Dermis microvascular lymphatic vessel endothelial cell (primary cell): ENCODE measurements at regions not wholly inside any gene's neighbourhood (a gene's known extent, or its start where the extent isn't known, plus 50 kb on each side); places are given as distances from the start of the nearest gene placed in this dataset.
A peak's percentile ranks its signal among the peaks of the same experiment; 100 is the strongest.
"Not testable (repeated sequence)": the region's sequence is repeated elsewhere in the genome, so short reads cannot be mapped to it uniquely, and the experiment has no call there.

ENCODE experiments used
- DNase-seq, 2 donors: peaks; one replicate each; pipeline versions ENCODE4 v3.0.0 to v3.0.0-alpha.2; 2010; ENCODE audit warnings: low read depth in 2 of 2

DNA sequence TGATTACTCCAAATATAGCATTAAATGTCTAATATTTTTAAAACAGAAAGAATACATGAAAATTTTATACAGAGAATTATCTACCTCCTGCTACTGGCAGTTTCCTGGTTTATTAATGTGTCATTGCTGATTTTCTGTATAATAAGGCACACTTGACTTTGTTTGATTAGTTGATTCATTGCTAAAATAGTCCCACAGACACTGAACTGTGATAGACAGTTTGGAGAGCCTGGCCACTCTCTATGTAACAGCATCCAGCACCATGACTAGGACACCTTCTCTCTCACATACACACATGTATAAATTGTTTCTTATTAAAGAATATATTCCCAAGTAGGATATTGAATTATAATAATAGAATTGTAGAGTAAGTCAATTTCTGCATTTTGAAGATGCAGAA is 368.5 kb upstream of the SNX7 start:
- DNase-seq = no peak

DNA sequence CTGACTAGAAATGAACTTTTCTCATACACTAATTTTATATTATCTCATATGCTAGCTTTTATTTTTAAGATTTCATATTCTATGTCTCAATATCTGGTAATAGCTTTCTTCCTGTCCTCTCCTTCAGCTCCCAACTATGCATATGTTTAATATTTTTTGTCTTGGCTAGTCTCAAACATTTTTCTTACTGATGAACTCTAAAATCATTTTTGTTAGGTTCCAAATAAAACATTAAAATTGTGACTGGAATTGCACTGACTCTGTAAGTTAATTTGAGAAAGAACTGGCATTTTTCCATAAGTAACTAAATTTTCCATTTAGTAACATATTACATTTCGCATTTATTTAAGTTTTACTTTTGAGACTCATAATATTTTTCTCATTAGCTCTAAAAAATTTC is 368.5 kb upstream of the DPYD start:
- no peak for DNase-seq

DNA sequence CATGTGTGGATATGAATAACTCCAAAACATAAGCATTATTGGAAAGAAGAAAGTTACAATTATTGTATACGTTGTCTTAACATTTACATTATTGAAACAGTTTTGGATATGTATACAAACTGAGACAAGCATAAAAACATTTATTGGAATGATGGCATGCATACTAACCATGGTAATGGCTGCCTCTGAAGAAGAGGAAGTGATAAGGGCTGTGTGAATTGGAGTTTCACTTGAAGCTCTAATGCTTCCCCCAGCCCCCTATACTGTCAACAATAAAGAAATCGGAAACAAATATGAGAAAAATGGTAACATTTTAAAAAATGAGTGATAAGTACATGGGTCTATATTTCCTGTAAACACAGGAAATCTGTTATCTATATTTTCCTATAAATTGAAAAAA is 367.7 kb upstream of the DPYD start:
- DNase-seq = no peak

DNA sequence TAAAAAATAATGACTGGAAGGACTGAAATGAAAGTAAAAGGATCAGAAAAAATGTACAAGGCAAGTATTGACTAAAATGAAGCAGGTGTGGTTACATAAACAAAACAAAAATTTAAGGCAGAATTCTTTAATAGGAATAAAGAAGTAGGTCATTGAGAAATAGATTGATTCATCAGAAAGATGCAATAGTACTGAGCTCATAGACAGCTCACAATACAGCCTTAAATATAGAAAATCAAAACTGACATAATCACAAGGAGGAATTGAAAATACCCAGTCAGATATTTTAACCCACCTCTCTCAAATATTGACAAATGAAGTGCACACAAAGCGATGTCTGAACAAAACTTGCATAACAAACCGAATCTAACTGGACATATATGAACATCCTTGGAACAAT is 366.8 kb upstream of the DPYD start:
- no peak for DNase-seq

DNA sequence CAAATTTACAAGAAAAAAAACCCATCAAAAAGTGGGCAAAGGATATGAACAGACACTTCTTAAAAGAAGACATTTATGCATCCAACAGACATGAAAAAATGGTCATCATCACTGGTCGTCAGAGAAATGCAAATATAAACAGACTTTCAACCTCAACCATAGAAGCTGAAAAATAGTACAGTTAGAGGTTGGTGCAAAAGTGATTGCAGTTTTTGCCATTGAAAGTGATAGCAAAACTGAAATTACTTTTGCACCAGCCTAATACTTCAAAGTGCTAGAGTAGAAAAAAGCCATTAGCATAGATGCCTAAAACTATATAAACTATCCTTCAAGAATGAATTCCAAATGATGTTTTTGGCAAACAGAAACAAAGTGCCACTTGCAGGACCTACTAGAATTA is 365.8 kb upstream of the DPYD start:
- DNase-seq = no peak

DNA sequence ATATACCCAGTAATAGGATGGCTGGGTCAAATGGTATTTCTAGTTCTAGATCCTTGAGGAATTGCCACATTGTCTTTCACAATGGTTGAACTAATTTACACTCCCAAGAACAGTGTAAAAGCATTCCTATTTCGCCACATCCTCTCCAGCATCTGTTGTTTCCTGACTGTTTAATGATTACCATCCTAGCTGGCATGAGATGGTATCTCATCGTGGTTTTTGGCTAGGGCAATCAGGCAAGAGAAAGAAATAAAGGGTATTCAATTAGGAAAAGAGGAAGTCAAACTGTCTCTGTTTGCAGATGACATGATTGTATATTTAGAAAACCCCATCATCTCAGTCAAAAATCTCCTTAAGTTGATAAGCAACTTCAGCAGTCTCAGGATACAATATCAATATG is 364.5 kb upstream of the DPYD start:
- not testable (repeated sequence) for DNase-seq

DNA sequence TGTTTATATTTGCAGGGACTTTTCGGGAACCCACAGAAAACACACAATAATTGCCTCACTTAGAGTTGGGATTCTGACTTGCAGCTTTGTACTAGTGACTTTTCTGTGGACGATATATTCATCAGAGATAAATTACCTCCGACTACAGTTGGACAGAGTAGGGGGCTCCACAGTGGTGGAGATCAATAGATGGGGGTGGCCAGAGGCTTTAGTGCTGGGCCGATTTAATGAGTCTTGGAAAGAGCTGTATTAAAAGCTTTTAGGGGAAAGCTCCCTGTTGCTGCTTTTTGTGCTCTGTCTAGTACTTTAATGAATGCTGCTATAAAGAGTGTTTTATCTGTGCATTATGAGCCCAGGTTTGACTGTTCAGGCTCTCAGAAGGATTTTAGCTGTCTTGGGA is 359.2 kb upstream of the DPYD start:
- no peak for DNase-seq

DNA sequence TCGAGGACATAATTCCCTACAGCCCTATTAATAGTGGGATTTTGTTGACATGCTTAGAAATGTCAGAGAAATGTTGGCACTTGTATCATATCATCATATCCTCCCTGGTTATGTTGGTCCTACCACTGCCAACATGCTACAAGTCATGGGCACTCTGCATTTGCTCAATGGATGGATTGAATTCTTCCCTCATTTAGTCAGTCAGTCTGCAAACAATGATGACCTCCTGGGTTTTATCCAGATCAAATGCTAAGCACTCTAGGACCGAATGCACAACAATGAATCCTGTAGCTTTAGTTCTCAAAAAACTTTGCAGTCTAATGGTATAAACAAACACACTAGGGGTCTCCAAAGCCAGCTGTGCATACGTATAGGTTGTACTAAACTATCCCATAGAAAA is 357.2 kb upstream of the DPYD start:
- no peak for DNase-seq

DNA sequence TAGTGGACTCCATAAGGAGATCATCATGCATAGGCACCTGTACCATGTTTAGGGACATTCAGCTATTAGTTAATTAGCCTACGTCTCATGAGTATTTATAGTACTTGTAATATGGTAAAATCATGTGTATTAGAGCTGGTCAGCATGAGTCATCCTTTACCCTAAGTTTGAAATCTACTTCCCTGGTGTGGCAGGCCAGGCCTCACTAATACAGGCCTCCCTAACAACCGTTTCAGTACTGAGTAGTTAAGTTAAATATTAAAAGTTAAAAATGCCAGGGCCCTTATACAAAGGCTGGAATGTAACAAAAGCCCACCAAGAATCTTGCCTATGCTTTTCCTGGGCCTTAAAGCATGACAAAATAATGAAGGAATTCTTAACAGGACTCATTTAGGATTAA is 356.3 kb upstream of the DPYD start:
- DNase-seq = no peak

DNA sequence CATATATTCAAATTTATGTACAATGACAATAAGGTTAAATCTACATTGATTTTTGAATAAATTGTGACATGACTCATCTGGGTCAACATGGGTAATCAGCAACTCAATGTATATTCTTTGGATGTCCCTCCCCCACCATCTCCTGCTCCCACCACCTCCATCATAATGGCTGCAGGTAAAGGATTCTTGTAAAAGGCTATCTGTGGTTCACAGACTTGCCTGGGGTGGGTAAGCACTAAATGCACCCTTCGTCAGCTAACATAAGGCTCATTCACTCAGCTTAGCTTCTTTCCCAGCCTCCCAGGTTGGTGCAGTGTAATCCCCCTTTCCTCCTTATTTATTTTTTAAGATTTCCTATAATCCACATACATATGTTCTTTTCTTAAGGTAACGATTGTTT is 355.7 kb upstream of the DPYD start:
- no peak for DNase-seq

DNA sequence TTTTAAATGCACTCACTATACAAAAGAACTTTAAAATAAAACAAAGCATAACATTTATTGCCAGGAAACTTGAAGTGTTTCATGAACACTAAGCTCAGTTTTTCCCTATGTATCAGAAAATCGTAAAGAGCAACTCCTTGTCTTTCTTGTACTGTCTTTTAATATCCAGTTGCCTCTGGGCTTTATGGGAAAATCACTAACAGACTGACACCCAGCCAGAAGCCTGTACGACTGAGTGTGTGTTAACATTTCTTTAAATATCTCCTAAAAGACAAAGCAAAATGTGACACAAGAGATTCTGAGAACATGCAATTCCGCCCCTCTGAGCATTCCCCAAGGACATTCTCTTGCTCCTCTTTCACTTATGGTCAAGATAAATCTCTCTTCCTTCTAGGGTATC is 347.5 kb upstream of the DPYD start:
- DNase-seq = no peak

DNA sequence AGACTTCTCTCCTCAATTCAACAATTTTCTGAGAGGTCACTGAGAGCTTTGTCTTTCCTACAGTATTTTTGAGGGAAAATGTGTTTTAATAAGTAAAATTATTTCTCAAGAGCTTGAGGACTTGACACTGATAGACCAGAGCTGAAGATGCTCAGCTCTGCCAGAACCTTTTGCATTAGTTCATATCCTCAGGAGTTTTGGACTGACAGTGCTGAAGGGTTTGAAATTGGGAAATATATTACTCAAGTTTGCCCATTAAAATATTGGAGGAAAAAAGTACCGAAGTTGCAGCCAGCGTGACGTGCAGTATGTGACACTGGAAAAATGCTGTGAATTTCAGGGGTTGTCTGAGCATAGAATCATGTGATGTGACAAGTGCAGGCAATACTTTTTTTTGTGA is 346.6 kb upstream of the DPYD start:
- DNase-seq = no peak

DNA sequence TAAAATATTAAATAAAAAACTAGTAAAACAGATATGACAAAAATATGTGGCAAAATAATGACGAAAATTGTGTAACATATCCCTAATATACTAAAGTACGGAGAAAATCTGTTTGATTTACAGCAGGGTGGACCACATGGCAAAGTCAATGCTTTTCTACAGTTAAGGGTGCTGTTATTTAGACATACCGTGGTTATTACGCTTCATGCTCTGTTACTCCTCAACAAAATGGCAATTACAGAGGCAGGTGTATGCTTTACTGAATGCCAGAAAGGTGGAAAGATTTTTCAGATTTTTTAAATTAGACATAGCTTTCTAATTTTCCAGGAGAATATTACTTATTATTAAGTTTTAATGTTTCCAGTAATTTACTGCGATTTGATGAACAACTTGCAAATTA is 343.9 kb upstream of the DPYD start:
- DNase-seq = no peak

DNA sequence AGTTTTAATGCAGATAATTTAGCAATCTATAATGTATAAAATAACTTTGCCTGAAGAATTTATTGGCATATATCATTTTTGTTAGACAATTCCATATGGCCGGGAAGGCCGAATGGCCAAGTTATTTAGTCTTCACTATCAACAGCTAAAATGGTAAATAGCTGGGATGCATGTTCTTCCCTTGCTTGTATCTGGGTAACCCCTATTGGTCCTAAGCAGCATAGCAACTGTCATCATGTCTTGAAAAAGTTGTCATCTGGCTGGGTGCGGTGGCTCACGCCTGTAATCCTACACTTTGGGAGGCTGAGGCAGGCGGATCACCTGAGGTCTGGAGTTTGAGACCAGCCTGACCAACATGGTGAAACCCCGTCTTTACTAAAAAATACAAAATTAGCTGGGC is 340.0 kb upstream of the DPYD start:
- DNase-seq = no peak

DNA sequence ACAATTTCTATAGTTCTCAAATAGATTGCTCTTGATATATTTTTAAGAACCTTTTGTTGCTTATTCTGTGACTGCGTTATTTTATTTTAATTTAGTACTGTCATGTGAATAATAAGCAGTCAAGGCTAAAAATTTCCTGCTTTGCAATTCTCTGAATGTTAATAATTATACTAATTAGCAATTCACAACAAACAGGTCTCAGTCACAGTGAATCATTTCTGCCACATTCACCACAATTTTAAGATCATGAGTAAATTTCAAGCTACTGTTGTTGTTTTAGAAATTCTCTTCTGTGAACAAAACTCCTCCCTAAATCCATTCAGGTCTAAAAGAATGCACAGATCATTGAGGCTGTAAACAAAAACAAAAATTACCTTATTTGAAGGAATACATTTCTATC is 339.6 kb upstream of the DPYD start:
- no peak for DNase-seq

DNA sequence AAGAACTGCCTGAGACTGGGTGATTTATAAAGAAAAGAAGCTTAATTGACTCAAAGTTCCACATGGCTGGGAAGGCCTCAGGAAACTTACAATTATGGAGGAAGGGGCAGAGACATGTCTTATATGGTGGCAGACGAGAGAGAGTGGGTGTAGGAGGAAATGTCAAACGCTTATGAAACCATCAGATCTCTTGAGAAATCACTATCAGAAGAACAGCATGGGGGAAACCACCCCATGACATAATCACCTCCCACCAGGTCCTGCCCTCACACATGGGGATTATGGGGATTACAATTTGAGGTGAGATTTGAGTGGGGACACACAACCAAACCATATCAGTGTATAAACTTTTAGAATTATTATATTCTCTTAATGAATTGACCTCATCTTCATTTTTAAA is 335.9 kb upstream of the DPYD start:
- DNase-seq = no peak

DNA sequence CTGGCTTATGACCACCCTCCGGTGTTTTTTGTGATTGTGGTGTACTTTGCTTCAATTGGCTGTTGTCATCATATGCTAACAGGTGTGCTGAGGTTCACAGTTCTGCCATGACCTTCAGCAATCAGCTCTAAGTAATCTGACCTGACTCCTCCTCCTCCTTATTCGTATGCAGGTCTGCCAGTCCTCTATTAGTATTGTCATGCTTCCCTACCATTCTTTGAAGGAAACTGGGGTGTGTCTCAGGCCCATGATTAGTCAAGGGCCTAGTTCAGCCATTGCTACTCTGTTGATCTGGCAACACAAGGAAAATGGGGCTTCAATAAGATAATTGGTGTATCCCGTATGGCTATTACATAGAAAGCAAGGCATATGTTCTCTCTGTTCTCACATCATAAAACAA is 332.3 kb upstream of the DPYD start:
- DNase-seq = no peak

DNA sequence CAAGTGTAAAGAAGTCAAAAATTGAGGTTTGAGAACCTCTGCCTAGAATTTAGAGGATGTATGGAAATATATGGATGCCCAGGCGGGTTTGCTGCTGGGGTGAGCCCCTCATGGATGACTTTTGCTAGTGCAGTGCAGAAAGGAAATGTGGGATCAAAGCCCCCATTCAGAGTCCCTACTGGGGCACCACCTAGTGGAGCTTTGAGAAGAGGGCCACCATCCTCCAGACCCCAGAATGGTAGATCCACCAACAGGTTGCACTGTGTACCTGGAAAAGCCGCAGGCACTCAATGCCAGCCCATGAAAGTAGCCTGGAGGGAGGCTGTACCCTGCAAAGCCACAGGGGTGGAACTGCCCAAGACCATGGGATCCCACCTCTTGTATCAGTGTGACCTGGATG is 330.7 kb upstream of the DPYD start:
- DNase-seq = no peak

DNA sequence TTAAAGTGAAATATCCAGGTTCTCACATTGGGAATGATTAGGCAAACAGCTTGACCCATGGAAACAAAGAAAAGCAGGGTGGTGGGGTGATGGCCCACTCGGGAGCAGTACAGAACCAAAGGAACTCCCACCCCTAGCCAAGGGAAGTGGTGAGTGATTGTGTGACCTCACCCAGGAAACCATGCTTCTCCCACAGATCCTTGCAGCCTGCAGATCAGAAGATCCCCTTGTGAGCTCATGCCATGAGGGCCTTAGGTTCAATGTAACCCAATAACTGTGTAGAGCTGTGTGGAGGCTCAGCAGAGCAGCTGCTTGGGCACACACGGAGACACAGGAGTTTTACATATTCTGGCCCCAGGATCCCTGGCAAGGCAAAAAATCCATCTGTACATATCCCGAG is 311.8 kb upstream of the DPYD start:
- DNase-seq = no peak

DNA sequence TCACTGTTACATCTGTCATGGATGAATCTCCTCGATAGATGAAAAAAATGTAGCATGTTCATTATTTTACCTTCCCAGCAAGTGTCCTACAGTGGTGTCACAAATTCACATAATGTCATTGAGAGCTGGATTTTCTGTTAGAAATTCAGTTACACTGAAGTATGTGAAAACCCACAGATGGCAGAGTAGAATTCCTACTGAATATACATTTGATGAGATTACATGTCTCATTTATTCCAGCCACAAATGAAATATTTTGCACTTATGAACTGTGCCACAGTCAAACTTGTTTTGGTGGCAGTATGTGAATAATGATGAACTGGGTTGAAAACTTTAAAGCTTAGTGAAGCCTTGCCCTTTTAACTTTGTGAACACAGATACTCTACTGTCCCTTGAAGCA is 301.9 kb upstream of the DPYD start:
- no peak for DNase-seq

DNA sequence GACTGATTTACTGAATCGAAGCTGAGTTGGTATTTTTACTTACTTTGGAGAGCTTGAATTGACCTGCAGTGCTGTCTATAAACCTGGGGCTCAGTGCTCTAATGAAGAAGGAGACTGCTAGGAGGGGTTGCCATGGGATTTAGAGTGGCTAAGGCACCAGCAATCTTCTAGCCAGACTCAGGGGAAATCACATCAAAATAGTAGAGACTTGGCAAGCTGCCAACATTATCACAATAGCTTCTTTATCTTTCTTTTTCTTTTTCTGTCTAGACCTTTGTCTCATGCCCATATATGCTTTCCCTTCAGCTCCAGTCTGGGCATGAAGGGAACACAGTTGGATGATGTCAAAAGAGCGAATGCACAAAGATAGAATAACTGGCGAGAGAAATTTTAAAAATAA is 301.1 kb upstream of the DPYD start:
- peak in 1 of 2 donors; percentile 73 for DNase-seq

DNA sequence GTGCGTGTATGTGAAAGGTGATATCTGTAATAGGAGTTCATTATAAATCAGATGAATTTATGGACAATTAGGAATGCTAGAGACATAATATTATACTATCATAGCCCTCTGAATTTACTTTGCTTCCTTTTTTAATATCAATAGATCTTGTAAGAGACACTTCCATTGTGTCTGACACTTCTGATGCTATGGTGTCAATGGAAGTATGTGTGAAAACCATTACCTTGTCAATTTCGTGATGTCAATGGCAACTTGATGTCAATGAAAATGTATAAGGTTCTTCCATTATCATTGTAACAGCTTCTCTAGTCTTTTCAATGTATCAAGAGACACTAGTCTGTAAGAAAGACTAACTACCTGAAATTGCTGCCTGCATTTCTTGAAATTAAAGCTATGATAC is 296.8 kb upstream of the DPYD start:
- DNase-seq = no peak

DNA sequence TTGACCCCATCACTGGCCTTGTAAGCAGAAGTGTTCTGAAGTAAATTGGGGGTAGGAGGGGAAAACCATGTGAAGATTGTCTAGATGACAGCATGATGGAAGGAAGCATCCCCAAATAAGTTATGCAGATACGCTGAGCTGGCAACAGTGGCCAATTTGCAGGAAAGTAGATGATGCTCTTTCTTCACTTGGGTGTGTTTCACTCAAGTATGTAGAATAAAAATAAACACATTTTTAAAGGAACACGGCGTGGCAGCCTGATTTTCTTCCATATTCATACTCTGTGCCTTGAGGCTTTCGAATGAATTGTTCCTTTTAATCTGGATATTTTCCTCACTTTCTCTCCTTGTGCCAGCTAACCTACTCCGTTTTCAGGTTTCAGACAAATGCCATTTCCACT is 295.5 kb upstream of the DPYD start:
- no peak for DNase-seq

DNA sequence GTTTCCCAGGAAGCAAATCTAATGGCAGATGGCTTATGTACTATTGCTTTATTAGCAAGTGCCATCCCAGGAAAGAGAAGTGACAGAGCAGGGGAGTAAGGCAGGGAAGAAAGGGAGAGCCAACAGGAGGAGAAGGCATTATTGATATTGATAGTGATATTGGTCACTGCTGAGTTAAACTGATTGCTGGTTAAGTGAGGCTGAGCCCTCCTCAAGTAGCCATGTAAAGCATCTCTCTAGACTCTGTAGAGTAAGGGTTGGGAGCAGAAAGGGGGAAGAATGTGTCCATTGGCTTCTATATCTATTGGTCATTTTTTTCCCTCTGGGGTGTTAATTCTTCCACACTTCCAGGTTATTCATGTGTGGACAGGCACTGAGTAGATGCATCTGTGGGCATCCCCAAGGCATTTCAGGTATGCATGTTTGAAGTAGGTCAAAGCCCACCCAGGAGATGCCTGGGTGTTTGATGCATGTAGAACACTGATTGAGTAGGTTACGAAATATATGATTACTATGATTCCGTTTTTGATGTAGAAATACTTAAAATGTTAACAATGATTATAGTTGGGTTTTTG is 290.5 kb upstream of the DPYD start:
- no peak for DNase-seq

DNA sequence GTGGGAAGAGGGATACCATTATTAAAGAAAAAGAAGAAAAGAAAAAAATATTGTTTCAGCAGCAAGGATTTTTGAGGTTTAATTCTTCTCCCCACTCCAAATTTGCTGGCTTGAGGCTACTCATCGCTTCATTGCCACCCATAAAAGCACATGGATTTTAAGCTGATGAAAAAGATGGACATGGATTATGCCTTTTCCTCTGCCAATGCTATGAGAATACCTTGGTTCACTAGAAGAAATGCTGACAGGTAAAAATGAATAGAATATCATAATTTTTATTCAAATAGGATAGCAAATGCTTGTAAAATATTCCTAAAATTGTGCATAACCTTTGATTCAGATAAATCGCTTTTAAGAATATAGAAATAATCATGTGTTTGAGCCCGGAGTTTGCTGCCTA is 289.7 kb upstream of the DPYD start:
- no peak for DNase-seq
